Iris pigment epithelial cell (primary cell): ENCODE measurements at regions not wholly inside any gene's neighbourhood (a gene's known extent, or its start where the extent isn't known, plus 50 kb on each side); places are given as distances from the start of the nearest gene placed in this dataset.
"Not testable (repeated sequence)": the region's sequence is repeated elsewhere in the genome, so short reads cannot be mapped to it uniquely, and the experiment has no call there.

Experiments used
- DNase-seq: peaks from one replicate; pipeline ENCODE4 v3.0.0-alpha.2; 2011; ENCODE audit warnings: low read depth

- no peak for DNase-seq
Measured at GRCh38 chr13:21228738-21229137, 52.3 kb downstream of the MRPL57 start.

- no peak for DNase-seq
Measured at GRCh38 chr13:21229241-21230024, 53.0 kb downstream of the MRPL57 start.

GRCh38 chr13:21230516-21230915, 54.1 kb downstream of the MRPL57 start:
- DNase-seq, result no peak

- no peak for DNase-seq
Measured at GRCh38 chr13:21231426-21231940, 55.0 kb downstream of the MRPL57 start.

DNA sequence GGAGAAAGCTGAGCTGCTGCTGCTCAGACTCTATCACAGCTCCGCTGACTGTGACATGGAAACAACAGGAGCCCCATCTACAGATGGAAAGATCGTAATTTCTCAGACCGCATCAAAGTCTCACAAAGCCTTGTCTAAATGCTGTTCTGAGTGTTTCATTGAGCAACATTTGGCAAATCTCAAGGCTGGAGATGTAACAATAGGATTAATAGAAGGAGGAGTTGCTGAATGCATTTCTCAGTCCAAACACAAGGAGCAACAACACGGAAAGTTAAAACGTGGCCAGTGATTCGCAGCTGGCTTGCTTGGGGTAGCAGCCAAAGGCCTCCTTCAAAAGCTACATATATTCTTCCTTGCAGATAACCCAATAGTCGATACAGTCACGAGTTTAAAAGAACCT, 55.7 kb downstream of the MRPL57 start:
- DNase-seq, result peak; percentile 62

DNA sequence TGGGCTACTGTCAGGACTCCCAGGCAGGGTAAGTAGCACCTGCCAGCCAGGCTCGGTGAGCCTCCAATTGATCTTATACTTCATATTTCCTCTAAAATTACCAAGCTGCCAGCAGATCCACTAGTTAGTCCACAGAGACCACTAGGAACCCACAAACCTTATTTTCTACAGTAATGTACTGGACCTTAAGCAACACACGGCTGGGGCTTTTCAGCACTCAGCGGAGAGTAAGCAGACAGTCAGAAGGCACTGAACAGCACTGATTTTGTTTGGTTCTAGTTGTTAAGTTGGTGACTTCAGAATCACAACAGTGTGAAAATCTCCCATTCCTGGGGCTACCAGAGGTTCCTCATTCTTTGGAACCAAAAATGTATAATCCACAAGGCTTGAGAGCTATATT, 56.1 kb downstream of the MRPL57 start:
- DNase-seq, result no peak

DNA sequence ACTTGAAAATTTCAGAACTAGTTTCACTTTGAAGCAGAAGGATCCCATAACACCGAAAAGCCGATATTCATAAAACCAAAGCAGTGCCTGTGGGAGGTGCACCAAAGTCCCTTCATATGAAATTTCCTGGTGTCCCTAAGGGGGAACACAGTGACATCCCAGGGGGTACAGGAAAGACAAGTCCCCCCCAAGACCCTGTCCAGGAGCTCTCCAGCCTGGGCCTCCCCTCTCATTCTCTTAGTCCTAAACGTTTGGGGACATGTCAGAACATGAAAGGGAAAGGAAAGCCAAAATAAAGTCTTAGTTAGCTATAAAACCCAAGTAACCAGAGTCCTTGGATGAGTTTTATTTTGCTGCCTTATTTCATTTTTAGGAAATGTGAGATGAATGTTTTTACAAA, 56.6 kb downstream of the MRPL57 start:
- DNase-seq, result no peak

DNA sequence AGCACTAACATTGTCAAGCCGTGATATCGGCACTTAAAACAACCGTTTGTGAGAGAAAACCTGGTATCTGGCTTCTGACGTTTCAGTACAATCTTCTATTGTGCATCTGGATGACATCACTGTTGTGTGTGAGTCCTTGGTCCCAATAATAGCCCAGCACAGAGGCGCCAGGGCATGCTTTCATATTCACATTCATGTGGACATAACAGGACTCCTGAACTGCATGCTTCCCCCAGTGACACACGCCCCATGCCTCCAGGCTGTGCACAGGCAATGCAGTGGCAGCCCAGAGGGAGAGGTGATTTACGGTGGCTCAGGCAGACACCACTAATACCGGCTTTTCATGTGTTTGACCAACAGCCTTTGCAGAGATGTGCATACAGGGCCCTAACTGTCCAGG, 58.1 kb downstream of the MRPL57 start:
- no peak for DNase-seq

GRCh38 chr13:21235174-21235573, 58.7 kb downstream of the MRPL57 start:
- DNase-seq, result no peak

- DNase-seq, result no peak
Measured at GRCh38 chr13:21237081-21237480, 60.6 kb downstream of the MRPL57 start.

DNA sequence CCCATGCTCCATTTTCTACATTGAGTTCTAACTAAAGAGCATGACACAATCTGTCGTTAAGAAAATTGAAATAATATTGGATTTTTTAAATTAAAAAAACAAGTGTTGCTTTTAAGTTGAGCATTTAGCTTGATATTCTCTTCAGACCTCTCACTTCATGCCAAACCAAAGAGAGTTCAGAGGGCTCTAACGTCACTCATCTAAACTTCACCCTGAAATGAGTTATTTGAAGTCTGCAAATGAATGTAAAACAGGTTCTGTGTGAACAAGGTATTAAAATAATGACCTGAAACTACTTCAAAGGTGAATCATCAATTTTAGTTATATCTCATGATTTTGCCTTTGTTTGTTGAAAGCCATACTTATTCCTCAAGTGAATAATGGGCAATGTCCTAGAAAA, 61.8 kb downstream of the MRPL57 start:
- no peak for DNase-seq

GRCh38 chr13:21240586-21240985, 64.1 kb downstream of the MRPL57 start:
- peak; percentile 52 for DNase-seq

DNA sequence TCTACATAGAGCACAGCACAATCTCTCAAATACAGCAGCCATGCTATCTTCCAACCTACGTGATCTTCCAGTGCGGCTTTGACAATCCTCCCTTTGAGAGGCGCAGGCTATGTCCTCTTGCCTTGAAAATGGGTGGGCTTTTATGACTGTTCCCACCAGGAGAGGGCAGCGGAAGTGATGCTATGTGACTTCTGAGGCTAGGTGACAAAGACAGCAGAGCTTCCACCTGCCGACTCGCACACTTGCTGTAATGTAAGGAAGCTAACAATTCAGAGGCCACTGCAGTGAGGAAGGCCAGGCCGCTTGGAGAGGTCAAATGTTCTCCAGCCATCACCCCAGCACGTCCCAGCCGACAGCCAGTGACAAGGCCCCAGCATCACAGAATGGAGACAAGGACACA, 65.8 kb downstream of the MRPL57 start:
- no peak for DNase-seq

- no peak for DNase-seq
Measured at GRCh38 chr13:21243045-21243897, 66.8 kb downstream of the MRPL57 start.

GRCh38 chr13:21243898-21244184, 67.4 kb downstream of the MRPL57 start:
- DNase-seq, result not testable (repeated sequence)

DNA sequence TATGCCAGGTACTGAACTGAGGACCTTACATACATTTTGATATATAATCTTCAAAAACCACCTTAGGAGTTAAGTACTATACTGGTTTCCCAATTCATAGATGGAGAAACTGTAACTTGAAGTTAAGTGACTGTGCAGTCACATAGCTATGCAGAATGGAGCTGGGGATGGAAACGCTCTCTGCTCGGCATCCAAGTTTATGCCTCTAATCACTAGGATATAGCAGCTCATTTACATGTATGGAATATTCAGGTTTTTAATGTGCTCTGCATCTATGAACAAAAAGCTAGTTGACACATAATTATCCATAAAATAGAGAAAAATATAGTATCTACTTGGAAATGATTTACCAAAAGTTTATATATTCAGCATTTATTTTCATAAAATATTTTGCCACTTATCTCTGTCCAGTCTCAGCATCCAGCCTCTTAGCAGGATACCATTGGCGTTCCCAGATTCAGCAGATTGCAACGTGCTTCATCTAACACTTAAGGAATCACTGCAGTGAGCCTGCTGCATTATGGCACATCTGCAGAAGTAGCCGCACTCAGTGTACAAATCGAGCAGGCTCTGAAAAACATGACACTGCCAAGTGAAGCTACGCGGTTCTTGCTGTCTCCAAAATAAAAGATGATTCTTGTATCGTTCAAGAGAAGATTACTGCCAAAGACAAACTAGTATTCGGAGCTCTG, 70.4 kb downstream of the MRPL57 start:
- DNase-seq, result no peak

GRCh38 chr13:21256351-21256761, 79.9 kb downstream of the MRPL57 start:
- DNase-seq, result no peak

DNA sequence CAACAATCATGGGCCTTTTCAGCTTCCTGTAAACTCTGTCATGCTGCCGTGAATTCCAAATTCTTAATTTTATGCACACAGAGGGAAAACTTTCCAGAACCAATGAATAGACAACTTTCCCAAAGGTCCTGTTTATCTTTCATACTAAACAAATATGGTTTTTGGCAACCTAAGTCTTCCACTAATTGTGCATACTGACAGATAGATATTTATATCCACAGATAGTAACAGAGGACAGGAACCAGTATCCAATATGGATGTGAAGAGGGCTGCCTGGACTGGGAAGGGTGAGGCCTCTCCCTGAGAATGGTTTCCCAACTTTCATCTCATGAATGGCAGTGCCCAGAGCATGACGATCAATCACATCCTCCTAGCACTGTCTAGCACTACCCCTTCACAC, 80.4 kb downstream of the MRPL57 start:
- DNase-seq, result no peak

DNA sequence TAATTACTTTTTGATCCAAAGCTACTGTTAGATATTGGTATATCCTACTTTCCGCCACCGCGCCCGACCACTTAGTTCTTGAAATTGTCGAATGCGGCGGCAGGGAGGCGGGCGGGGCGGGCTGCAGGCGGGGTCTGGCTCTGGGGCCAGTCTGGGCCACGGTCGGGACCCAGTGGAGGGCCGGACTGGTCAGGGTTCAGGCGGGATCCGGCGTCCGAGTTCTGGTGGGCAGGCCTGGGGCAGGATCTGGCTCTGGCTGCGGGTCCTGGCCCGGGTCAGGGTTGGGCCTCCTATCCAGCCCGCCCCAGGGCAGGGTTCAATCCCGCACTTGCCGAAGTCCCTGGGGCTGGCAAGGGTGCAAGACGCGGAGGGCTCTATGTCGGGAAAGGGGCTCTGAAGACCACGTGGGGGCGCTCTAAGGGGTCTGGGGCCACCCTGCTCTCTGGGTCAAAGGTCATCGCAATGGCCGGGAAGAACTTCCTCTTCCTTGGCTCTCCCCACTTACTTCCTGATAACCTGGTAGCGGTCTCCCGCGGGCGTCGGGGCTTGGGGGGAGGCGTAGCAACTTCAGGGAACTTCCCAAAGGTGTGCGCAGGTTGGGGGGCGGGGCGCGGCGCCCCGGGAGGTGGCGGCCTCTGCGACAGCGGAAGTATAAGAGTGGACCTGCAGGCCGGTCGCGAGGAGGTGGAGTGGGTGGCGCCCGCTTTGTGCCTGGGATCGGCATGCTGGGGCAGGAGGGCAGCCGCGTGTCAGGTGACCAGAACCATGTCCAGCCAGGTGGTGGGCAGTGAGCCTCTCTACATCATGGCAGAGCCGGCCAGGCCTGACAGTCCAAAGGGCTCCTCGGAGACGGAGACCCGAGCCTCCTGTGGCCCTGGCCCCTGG, 83.4 kb downstream of the MRPL57 start:
- no peak for DNase-seq

DNA sequence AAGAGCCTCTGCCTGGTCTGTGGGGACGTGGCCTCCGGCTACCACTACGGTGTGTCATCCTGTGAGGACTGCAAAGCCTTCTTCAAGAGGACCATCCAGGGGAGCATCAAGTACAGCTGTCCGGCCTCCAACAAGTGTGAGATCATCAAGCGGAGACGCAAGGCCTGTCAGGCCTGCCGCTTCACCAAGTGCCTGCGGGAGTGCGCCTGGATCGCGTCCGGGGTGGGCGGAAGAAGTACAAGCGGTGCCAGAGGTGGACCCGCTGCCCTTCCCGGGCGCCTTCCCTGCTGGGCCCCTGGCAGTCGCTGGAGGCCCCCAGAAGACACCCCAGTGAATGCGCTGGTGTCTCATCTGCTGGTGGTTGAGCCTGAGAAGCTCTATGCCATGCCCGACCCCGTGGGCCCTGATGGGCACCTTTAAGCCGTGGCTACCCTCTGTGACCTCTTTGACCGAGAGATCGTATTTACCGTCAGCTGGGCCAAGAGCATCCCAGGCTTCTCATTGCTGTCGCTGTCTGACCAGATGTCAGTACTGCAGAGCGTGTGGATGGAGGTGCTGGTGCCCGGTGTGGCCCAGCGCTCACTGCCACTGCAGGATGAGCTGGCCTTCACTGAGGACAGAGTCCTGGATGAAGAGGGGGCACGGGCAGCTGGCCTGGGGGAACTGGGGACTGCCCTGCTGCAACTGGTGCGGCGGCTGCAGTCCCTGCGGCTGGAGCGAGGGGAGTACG, 84.3 kb downstream of the MRPL57 start:
- not testable (repeated sequence) for DNase-seq
